ENCODE measurements at regions not wholly inside any gene's neighbourhood (a gene's known extent, or its start where the extent isn't known, plus 50 kb on each side); places are given as distances from the start of the nearest gene placed in this dataset.
"Not testable (repeated sequence)": the region's sequence is repeated elsewhere in the genome, so short reads cannot be mapped to it uniquely, and the experiment has no call there.

DNA sequence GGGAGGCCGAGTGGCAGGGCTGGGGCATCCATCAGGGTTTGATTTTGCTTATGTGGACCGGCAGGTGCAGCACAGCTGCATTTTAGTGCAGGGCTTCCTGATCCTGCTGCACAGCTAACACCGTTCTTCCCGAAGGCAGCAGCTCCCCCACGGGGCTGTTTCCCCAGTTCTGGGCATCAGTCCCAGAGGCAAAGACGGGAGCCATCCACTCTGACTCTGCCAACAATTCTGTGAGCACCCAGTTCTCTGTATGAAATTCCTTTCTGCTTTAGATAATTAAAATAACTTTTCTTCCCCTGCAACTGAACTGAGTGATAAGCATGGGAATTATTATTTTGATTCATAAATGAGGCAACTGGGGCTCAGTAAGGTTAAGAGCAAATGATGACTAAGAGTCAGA lies 262.9 kb upstream of the ATP10A start:
- peak in 4 of 8 donors; percentile 28 to 82 (median 58) for ATAC-seq
- H3K4me3 ChIP-seq = no peak overlapping the region
- no peak overlapping the region for H3K27ac ChIP-seq
- H3K36me3 ChIP-seq = no peaks in the 10 kb centered on the region
- TF ChIP-seq, protein P1, sequence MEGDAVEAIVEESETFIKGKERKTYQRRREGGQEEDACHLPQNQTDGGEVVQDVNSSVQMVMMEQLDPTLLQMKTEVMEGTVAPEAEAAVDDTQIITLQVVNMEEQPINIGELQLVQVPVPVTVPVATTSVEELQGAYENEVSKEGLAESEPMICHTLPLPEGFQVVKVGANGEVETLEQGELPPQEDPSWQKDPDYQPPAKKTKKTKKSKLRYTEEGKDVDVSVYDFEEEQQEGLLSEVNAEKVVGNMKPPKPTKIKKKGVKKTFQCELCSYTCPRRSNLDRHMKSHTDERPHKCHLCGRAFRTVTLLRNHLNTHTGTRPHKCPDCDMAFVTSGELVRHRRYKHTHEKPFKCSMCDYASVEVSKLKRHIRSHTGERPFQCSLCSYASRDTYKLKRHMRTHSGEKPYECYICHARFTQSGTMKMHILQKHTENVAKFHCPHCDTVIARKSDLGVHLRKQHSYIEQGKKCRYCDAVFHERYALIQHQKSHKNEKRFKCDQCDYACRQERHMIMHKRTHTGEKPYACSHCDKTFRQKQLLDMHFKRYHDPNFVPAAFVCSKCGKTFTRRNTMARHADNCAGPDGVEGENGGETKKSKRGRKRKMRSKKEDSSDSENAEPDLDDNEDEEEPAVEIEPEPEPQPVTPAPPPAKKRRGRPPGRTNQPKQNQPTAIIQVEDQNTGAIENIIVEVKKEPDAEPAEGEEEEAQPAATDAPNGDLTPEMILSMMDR (IDR thresholded peaks at IDR 0.05) = no peak
- DNase-seq = no peak
- 47 to 51% methylated on average over 6 of the region's 6 CpGs for WGBS, 2 donors
- intact Hi-C loops (cut with DNase I) = no loop called here
- H3K27me3 ChIP-seq = peaks cover 0 to 23% (median 0%) of the 10 kb centered on the region in 7 donors
- no peaks in the 10 kb centered on the region for H3K9me3 ChIP-seq
- H3K4me1 ChIP-seq = no peaks in the 10 kb centered on the region

DNA sequence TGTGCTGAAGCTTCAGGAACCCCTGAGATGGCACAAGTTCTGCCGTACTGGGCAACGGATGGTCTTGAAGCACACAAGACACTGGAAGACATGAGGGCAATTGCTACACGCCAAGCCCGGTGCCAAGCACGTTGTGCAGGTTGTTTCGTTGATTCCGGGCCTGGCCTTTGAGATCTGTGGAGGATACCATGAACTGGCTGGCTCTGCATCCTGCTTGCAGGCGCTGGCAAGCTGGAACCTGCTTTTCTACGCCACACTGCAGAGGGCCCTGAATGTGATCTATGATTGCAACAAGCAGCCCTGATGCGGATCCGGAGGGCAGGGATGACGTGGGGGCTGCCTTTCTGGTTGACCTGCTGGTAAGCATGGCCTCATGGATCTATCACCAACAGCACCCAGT lies 262.5 kb upstream of the ATP10A start:
- TF ChIP-seq, protein P1 (IDR thresholded peaks at IDR 0.05) = no peak
- intact Hi-C loops (cut with DNase I) = no loop called here
- Histone ChIP-seq H3K4me1 (no peaks in the 10 kb centered on the region), H3K27ac (no peak overlapping the region), H3K36me3 (no peaks in the 10 kb centered on the region), H3K9me3 (no peaks in the 10 kb centered on the region), H3K4me3 (no peak overlapping the region), H3K27me3 (peaks cover 0 to 23% (median 0%) of the 10 kb centered on the region in 7 donors)
- no peak for ATAC-seq
- no peak for DNase-seq
- 86 to 87% methylated on average over 12 of the region's 12 CpGs for WGBS, 2 donors

DNA sequence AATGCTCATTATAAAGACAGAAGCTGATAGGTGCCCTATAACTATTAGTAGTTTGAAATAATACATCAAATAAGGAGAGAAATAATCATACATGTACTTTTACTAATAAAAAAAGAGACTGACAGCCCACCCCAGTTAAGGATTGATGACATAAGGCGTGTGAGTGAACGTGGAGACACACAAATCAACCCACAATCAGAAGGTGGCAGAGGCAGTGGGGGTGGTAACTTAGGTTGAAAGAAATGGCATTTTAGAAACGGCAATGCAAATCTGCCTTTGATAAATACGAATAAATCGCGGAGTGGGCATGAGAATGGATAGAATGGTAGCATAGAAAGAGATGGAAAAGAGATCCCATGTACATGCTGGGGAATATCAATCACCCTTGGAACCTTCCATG lies 256.2 kb upstream of the ATP10A start:
- 88 to 91% methylated on average over 6 of the region's 6 CpGs for WGBS, 2 donors
- no peak for DNase-seq
- TF ChIP-seq, protein P1 (IDR thresholded peaks at IDR 0.05) = no peak
- intact Hi-C loops (cut with DNase I) = no loop called here
- Histone ChIP-seq H3K27ac (no peak overlapping the region), H3K4me1 (no peaks in the 10 kb centered on the region), H3K4me3 (no peak overlapping the region), H3K27me3 (peaks cover 0 to 4% (median 0%) of the 10 kb centered on the region in 7 donors), H3K9me3 (no peaks in the 10 kb centered on the region), H3K36me3 (no peaks in the 10 kb centered on the region)
- ATAC-seq = no peak

DNA sequence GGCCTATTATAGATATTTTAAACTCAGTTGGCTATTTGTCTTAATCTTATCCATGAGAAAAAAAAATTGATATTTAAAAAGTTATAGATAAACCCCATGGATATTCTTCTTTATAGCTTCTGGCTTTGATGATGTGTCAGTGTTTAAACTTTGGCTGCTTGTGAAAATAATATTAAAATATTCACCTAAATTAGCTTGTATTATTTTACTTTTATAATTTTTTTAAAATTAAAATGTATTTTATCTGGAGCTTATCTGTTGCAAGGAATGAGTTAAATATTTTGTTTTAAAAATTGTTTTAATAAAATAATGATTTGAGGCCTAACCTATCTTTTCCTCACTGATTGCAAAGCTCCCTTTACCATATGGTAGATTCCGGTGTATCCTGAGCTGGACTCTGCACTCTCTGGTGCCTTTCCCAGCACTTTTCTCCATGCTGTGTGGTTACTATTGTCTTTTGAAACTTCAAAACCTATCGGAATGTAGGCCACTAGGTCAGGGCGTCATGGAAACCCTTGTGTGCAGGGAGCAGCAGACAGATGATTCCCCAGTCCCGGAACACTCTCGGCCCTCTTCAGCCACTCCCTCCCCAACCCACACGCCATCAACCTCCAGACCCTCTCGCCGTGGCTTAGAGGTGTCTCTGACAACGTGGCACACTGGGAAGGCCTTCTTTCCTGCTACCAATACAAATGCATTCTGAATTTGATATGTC lies 252.3 kb upstream of the ATP10A start:
- Histone ChIP-seq H3K4me1 (no peaks in the 10 kb centered on the region), H3K36me3 (no peaks in the 10 kb centered on the region), H3K9me3 (no peaks in the 10 kb centered on the region), H3K27me3 (peaks cover 0 to 4% (median 0%) of the 10 kb centered on the region in 7 donors), H3K4me3 (no peak overlapping the region), H3K27ac (no peak overlapping the region)
- TF ChIP-seq, protein P1 (IDR thresholded peaks at IDR 0.05) = no peak
- intact Hi-C loops (cut with DNase I) = no loop called here
- DNase-seq (no peak), ATAC-seq (no peak)
- WGBS, 2 donors = 59 to 70% methylated on average over 9 of the region's 9 CpGs

DNA sequence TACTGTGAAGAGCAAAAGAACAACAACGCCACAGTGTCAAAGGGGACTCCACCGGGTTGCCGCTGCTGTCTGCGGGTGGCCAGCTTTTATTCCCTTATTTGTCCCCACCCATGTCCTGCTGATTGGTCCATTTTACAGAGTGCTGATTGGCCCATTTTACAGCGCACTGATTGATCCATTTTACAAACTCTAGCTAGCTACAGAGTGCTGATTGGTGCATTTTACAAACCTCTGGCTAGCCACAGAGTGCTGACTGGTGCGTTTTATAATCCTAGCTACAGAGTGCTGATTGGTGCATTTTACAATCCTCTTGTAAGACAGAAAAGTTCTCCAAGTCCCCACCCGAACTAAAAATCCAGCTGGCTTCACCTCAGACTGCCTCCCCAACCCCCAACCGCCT lies 251.0 kb upstream of the ATP10A start:
- H3K36me3 ChIP-seq; H3K9me3 ChIP-seq; DNase-seq; ATAC-seq; H3K4me3 ChIP-seq; H3K27ac ChIP-seq; intact Hi-C loops (cut with DNase I); H3K27me3 ChIP-seq; H3K4me1 ChIP-seq: not testable (repeated sequence)
- WGBS, 2 donors = 71 to 78% methylated on average over 8 of the region's 8 CpGs
